Mesothelial cell of epicardium (in vitro differentiated cells): ENCODE measurements at regions not wholly inside any gene's neighbourhood (a gene's known extent, or its start where the extent isn't known, plus 50 kb on each side); places are given as distances from the start of the nearest gene placed in this dataset.
"Not testable (repeated sequence)": the region's sequence is repeated elsewhere in the genome, so short reads cannot be mapped to it uniquely, and the experiment has no call there.

Experiments
- DNase-seq, 2 experiments: peaks; one replicate each; pipeline ENCODE4 v3.0.0; 2021; ENCODE audit warnings: low spot score in 2 of 2; ENCODE audit not compliant: unreplicated experiment in 2 of 2
- H3K27ac Mint-ChIP-seq: 2 replicates; pipeline ENCODE4 v1.8.0; 2021; ENCODE audit warnings: mixed read lengths
- H3K27me3 Mint-ChIP-seq: 2 replicates; pipeline ENCODE4 v1.8.0; 2021; ENCODE audit warnings: low read depth, mixed read lengths
- H3K36me3 Mint-ChIP-seq: 2 replicates; pipeline ENCODE4 v1.8.0; 2021; ENCODE audit warnings: mixed read lengths
- H3K4me1 Mint-ChIP-seq: 2 replicates; pipeline ENCODE4 v1.8.0; 2021; ENCODE audit warnings: mixed read lengths
- H3K4me3 Mint-ChIP-seq: 2 replicates; pipeline ENCODE4 v1.8.0; 2021; ENCODE audit warnings: mild to moderate bottlenecking, moderate library complexity, mixed read lengths
- H3K9me3 Mint-ChIP-seq: 2 replicates; pipeline ENCODE4 v1.8.0; 2021; ENCODE audit warnings: mixed read lengths
- CTCF ChIP-seq: fragments of 200-600 bp; sonication (generic); IDR thresholded peaks from one replicate; pipeline ENCODE4 v1.5.0; 2021; ENCODE audit warnings: antibody characterized with exemption; ENCODE audit not compliant: unreplicated experiment

- no peak overlapping the region for H3K4me3 Mint-ChIP-seq
- no peak overlapping the region for H3K27ac Mint-ChIP-seq
- H3K36me3 Mint-ChIP-seq = no peaks in the 10 kb centered on the region
- DNase-seq = no peak
- peaks cover 5% of the 10 kb centered on the region for H3K27me3 Mint-ChIP-seq
- H3K9me3 Mint-ChIP-seq = peaks cover 6% of the 10 kb centered on the region
- TF ChIP-seq CTCF = no peak
- H3K4me1 Mint-ChIP-seq = no peaks in the 10 kb centered on the region
These were observed 139.1 kb upstream of the LRIG1 start for GRCh38 chr3:66639809-66640356.

GRCh38 chr3:66642019-66642418, 141.2 kb upstream of the LRIG1 start:
- no peaks in the 10 kb centered on the region for H3K36me3 Mint-ChIP-seq
- H3K27ac Mint-ChIP-seq = no peak overlapping the region
- H3K4me1 Mint-ChIP-seq = no peaks in the 10 kb centered on the region

GRCh38 chr3:66642484-66642883, 141.7 kb upstream of the LRIG1 start:
- no peak for DNase-seq
- peaks cover 5% of the 10 kb centered on the region for H3K27me3 Mint-ChIP-seq
- no peaks in the 10 kb centered on the region for H3K36me3 Mint-ChIP-seq
- no peaks in the 10 kb centered on the region for H3K4me1 Mint-ChIP-seq
- no peak for TF ChIP-seq CTCF
- H3K9me3 Mint-ChIP-seq = peaks cover 11% of the 10 kb centered on the region
- no peak overlapping the region for H3K27ac Mint-ChIP-seq
- H3K4me3 Mint-ChIP-seq = no peak overlapping the region

More at GRCh38 chr3:66642019-66642418, 141.2 kb upstream of the LRIG1 start:
- TF ChIP-seq CTCF = no peak
- H3K27me3 Mint-ChIP-seq = peaks cover 5% of the 10 kb centered on the region
- H3K4me3 Mint-ChIP-seq = no peak overlapping the region
- no peak for DNase-seq
- peaks cover 11% of the 10 kb centered on the region for H3K9me3 Mint-ChIP-seq

- peaks cover 1% of the 10 kb centered on the region for H3K27me3 Mint-ChIP-seq
- no peak for TF ChIP-seq CTCF
- H3K9me3 Mint-ChIP-seq = peaks cover 11% of the 10 kb centered on the region
These were observed 143.7 kb upstream of the LRIG1 start for GRCh38 chr3:66644549-66644948.

GRCh38 chr3:66648975-66649374, 148.2 kb upstream of the LRIG1 start:
- H3K27ac Mint-ChIP-seq = no peak overlapping the region
- no peak for TF ChIP-seq CTCF
- H3K9me3 Mint-ChIP-seq = peaks cover 11% of the 10 kb centered on the region
- H3K27me3 Mint-ChIP-seq = peaks cover 1% of the 10 kb centered on the region
- H3K4me1 Mint-ChIP-seq = peaks cover 4% of the 10 kb centered on the region
- no peak for DNase-seq
- no peaks in the 10 kb centered on the region for H3K36me3 Mint-ChIP-seq
- H3K4me3 Mint-ChIP-seq = no peak overlapping the region

More at GRCh38 chr3:66644549-66644948, 143.7 kb upstream of the LRIG1 start:
- H3K4me1 Mint-ChIP-seq = no peaks in the 10 kb centered on the region
- H3K4me3 Mint-ChIP-seq = no peak overlapping the region
- no peaks in the 10 kb centered on the region for H3K36me3 Mint-ChIP-seq
- DNase-seq = no peak
- H3K27ac Mint-ChIP-seq = no peak overlapping the region

- not testable (repeated sequence) for DNase-seq, H3K4me1 Mint-ChIP-seq, H3K9me3 Mint-ChIP-seq, H3K36me3 Mint-ChIP-seq, H3K27me3 Mint-ChIP-seq, H3K27ac Mint-ChIP-seq, H3K4me3 Mint-ChIP-seq
These were observed 150.7 kb upstream of the LRIG1 start for GRCh38 chr3:66651520-66651919.

GRCh38 chr3:66652100-66652499, 151.3 kb upstream of the LRIG1 start:
- H3K36me3 Mint-ChIP-seq, DNase-seq, H3K9me3 Mint-ChIP-seq, H3K27ac Mint-ChIP-seq, H3K4me3 Mint-ChIP-seq, H3K27me3 Mint-ChIP-seq: not testable (repeated sequence)
- H3K4me1 Mint-ChIP-seq = peaks cover 14% of the 10 kb centered on the region
